ENCODE measurements at regions not wholly inside any gene's neighbourhood (a gene's known extent, or its start where the extent isn't known, plus 50 kb on each side); places are given as distances from the start of the nearest gene placed in this dataset.
"Not testable (repeated sequence)": the region's sequence is repeated elsewhere in the genome, so short reads cannot be mapped to it uniquely, and the experiment has no call there.

DNA sequence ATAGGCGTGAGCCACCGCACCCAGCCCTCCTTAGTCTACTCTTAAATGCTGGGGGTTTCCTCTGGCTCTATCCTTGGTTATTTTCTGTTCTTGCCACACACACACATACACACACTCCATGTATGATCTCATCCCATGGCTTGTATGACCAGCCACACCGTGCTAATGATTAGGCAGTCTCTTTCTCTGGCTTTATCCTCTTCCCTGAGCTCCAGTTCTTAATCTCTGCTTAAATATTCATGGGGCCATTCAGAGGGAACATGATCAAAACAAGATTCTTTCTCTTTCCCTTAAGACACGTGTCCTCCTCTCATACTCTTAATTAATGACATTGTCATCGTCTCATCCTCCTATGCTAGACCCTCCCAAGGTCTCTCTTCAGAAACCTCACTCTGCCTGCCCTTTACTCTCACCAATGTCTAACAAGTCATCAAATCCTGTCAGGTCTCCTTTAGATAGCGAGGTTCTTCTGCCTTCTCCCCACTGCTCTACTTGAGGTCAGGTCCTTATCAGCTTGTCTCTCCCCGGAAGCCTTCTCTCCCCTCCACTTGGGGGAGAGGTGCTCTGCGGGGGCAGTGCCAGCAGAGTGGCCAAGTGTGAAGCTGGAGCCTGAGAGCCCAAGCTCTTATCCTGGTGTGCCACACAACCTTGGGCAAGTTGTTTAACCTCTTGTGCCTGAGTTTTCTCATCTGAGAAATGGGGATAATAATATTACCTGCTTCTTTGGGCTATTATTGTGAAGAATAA lies 83.0 kb upstream of the GNG12 start:
- 69 to 87% methylated on average over 8 of the region's 8 CpGs for WGBS, 2 donors
- no peak for TF ChIP-seq POLR2A (IDR thresholded peaks at IDR 0.05)
- no peaks in the 10 kb centered on the region for H3K4me1 ChIP-seq
- intact Hi-C loops (cut with DNase I) = no loop called here
- peaks cover 0 to 76% (median 0%) of the 10 kb centered on the region in 4 donors for H3K27me3 ChIP-seq
- H3K9me3 ChIP-seq = no peaks in the 10 kb centered on the region
- no peak overlapping the region for H3K4me3 ChIP-seq
- DNase-seq = no peak
- no peaks in the 10 kb centered on the region for H3K36me3 ChIP-seq
- H3K27ac ChIP-seq = no peak overlapping the region

- Histone ChIP-seq H3K9me3 (no peaks in the 10 kb centered on the region), H3K27ac (no peak overlapping the region), H3K27me3 (peaks cover 0 to 48% (median 0%) of the 10 kb centered on the region in 4 donors), H3K36me3 (no peaks in the 10 kb centered on the region), H3K4me1 (no peaks in the 10 kb centered on the region), H3K4me3 (no peak overlapping the region)
- DNase-seq = no peak
- WGBS, 2 donors = 72 to 84% methylated on average over 1 of the region's 1 CpG
- TF ChIP-seq POLR2A (IDR thresholded peaks at IDR 0.05) = no peak
- TF ChIP-seq, protein P1, sequence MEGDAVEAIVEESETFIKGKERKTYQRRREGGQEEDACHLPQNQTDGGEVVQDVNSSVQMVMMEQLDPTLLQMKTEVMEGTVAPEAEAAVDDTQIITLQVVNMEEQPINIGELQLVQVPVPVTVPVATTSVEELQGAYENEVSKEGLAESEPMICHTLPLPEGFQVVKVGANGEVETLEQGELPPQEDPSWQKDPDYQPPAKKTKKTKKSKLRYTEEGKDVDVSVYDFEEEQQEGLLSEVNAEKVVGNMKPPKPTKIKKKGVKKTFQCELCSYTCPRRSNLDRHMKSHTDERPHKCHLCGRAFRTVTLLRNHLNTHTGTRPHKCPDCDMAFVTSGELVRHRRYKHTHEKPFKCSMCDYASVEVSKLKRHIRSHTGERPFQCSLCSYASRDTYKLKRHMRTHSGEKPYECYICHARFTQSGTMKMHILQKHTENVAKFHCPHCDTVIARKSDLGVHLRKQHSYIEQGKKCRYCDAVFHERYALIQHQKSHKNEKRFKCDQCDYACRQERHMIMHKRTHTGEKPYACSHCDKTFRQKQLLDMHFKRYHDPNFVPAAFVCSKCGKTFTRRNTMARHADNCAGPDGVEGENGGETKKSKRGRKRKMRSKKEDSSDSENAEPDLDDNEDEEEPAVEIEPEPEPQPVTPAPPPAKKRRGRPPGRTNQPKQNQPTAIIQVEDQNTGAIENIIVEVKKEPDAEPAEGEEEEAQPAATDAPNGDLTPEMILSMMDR (IDR thresholded peaks at IDR 0.05) = no peak
- intact Hi-C loops (cut with DNase I) = no loop called here
Observed at GRCh38 chr1:67909776-67910175, 76.5 kb upstream of the GNG12 start.

DNA sequence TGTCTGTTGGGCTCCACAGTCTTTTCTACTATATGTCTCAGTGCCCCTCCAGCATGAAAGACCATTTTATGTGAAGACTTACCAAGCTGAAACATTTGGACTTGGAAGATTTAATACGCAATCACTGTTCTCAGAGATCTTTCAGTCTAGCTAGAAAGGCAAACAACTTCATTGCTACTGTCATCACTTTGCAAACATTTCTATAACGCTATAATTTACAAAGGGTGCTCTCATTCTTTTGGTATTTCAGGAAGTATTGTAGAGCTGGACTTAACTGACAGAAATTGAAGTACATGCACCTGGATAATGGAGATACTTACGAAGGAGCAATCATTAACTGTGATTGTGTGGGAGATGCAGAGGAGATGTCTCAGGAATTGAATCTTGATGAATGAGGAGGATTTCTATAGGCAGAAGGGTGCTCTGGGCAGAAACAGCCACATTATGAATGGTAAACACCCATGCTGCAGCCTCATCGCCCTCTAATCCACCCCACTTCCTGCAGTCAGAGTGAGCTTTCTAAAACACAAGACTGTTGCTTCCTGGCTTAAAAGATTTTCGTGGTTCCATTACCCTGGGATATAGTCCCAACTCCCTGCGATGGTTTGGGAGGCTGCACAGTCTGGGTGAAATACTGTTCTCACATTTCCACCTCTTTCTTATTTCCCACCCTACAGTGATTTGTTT lies 75.1 kb upstream of the GNG12 start:
- Histone ChIP-seq H3K4me1 (no peaks in the 10 kb centered on the region), H3K4me3 (no peak overlapping the region), H3K27me3 (peaks cover 0 to 37% (median 0%) of the 10 kb centered on the region in 4 donors), H3K9me3 (no peaks in the 10 kb centered on the region), H3K36me3 (no peaks in the 10 kb centered on the region), H3K27ac (no peak overlapping the region)
- 59 to 67% methylated on average over 6 of the region's 6 CpGs for WGBS, 2 donors
- intact Hi-C loops (cut with DNase I) = no loop called here
- TF ChIP-seq, protein P1 (IDR thresholded peaks at IDR 0.05) = no peak
- TF ChIP-seq POLR2A (IDR thresholded peaks at IDR 0.05) = no peak
- DNase-seq = no peak

GRCh38 chr1:67907467-67907866 lies 74.2 kb upstream of the GNG12 start:
- H3K36me3 ChIP-seq; H3K27ac ChIP-seq; intact Hi-C loops (cut with DNase I); H3K9me3 ChIP-seq; H3K4me1 ChIP-seq; H3K4me3 ChIP-seq; DNase-seq: not testable (repeated sequence)
- WGBS, 2 donors = 74 to 75% methylated on average over 4 of the region's 4 CpGs
- peaks cover 0 to 34% (median 0%) of the 10 kb centered on the region in 4 donors for H3K27me3 ChIP-seq

- DNase-seq; H3K27ac ChIP-seq; H3K4me3 ChIP-seq; H3K36me3 ChIP-seq; intact Hi-C loops (cut with DNase I); H3K9me3 ChIP-seq; H3K4me1 ChIP-seq: not testable (repeated sequence)
- H3K27me3 ChIP-seq = peaks cover 0 to 25% (median 0%) of the 10 kb centered on the region in 4 donors
- 77 to 86% methylated on average over 2 of the region's 2 CpGs for WGBS, 2 donors
Observed at GRCh38 chr1:67906015-67906414, 72.7 kb upstream of the GNG12 start.

GRCh38 chr1:67902546-67903223 lies 69.4 kb upstream of the GNG12 start:
- H3K27ac ChIP-seq; H3K9me3 ChIP-seq; DNase-seq; H3K4me3 ChIP-seq; intact Hi-C loops (cut with DNase I); H3K36me3 ChIP-seq; H3K4me1 ChIP-seq: not testable (repeated sequence)
- peaks cover 0 to 19% (median 0%) of the 10 kb centered on the region in 4 donors for H3K27me3 ChIP-seq
- 74 to 76% methylated on average over 6 of the region's 6 CpGs for WGBS, 2 donors

Measured in esophagus squamous epithelium (tissue), 5 donors.